HG03064 (cell line): ENCODE measurements at regions not wholly inside any gene's neighbourhood (a gene's known extent, or its start where the extent isn't known, plus 50 kb on each side); places are given as distances from the start of the nearest gene placed in this dataset.
"Not testable (repeated sequence)": the region's sequence is repeated elsewhere in the genome, so short reads cannot be mapped to it uniquely, and the experiment has no call there.

Source experiments
- ATAC-seq: cut with Tn5 transposase; IDR thresholded peaks from one replicate; pipeline ENCODE4 v1.9.1; 2021; ENCODE audit warnings: low read depth; ENCODE audit not compliant: unreplicated experiment

DNA sequence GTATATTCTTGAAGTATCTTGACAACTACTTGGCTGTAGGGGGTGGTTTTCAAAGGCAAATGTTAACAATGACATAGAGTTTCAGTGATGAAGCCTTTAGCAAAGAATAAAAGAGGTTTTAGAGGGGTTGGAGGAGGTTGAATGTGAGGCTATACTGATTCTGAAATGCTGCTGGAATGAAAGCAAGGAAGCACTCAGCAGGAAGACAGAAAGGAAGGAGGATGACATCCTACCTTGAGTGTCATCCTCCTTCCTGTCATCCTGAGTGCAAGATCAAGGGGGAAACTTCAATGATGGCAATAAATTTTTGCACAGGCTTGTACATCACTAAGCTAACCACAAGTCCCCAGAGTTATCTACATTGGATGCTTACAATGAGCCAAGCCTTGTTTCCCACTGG lies 120.5 kb downstream of the APIP start:
- ATAC-seq = no peak

DNA sequence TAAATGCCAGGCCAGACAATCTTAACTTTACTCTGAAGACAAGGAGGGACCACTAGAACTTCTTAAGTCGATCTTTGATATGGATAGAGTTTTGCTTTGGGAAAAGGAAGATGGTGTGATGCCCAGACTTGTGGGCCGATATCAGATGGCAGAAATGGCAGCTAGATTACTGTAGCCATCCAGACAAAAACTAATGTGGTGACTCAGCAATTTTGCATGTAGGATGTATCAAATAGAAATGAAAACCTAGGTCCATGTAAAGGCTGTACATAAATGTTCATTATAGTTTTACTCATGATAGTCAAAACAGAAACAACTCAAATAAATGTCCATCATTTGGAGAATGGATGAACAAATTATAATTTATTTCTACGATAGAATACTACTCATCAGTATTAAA lies 121.5 kb downstream of the APIP start:
- ATAC-seq = no peak

DNA sequence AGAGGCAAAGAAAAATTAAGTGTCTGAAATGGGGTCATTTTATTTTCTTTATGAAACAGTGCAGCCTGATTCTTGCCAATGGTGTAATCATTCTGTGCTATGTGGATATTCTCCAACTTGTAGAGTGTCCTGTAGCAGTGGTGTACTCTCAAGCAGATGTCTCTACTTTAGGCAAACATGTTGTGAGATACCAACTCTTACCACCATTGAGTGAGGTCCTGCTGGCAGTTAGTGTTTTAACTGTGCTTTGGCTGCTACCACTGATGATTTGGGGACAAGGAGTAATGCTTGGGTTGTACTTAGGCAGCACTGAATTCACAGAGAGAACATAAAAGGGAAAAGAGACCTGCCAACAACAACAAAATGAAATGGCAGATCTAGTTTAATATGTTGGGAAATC lies 122.5 kb downstream of the APIP start:
- ATAC-seq = no peak

DNA sequence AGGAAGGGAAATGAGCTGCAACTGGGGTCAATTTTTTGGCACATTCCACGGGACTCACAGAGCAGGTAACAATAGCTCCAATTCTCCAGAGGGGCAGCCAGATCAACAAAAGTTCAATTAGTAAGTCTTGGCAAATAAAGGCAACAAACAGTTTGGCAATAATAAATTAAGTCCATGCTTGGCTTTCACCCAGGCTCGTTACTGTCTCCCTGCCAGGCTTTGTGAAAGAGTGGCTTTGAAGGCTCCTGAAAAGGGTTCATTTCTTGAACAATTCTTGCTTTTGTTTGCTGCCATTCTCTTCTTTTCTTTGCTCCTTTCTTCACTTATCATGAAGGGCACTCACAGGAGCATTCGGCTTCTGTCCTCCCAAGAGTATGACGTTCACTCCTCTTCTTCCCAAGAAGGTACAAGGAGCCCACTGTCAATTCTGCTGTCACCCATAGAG lies 123.3 kb downstream of the APIP start:
- ATAC-seq = no peak

DNA sequence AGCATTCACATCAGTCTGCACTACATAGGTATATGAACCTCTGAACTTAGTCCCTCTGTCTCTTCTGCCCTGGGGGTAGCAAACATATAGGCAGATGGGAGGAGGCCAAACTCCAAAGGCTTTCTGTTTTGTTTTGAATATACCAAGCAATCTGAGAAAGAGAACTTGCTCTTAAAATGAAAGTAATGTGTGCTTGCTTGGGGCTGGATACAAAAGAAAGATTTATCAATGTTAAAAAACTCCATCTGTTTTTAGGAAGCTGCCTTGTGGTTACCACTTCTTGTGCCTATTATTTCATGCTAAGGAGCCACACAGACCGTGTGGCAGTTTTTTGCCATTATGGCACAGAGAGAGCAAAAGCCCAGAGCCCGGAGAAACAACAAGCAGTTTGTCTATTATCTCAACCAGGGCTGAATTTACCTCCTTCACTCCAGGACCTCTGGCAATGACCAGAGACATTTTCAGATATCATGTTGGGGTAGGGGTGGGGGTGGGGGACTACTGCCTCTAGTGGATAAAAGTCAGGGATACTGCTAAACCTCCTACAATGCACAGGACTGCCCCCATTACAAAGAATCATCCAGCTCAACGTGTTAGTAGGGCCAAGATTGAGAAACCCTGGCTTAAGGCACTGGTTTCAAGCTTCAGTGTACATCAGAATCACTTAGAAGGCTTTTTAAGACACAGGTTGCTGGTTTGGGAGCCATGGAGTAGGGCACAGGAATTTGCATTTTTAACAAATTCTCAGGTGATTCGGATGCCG lies 124.2 kb downstream of the APIP start:
- ATAC-seq = no peak

DNA sequence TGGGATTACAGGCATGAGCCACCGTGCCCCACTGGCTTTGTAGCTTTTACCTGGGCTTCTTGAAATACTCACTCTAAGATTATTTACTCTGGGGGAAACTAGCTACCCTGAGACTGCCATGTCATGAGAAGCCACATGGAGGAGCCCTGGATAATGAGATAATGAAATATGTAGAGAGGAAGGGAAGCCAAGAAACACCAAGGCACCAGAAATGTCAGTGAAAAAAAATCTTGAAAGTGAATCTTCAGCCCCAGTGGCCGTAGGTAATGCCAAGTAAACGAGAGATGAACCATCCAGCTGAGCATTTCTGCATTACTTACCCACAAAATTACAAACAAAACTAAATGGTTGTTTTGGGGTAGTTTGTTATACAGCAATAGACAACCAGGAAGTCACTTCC lies 125.6 kb downstream of the APIP start:
- no peak for ATAC-seq

DNA sequence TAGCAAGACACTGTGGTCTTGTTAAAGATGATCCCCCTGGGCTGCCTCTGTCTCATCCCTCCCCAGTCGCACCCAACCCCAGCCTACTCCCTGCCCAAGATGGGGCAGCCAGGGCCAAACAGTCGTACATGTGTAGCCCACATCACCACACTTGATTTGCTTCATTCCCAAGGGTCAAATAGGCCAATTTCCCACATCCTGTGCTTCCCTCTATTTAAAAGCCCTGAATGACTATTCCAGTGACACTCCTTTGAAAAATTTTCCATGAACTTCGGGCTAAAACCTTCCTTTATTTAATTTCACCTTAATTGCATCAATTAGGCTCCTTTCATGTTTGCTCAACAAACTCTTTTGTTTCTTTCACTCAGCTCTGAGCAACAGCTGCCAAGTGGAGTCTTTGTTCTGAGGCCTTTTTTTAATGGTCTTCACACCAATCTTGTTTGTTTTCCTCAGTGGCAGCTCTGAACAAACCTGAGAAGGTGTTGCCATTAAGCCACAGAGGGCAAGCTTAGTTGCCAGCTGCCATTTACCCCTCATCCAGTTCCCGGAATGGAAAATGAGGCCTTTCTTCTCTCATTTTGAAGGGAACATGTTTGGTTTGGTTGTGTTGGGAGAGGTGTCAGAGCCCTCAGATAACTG lies 126.9 kb downstream of the APIP start:
- no peak for ATAC-seq

DNA sequence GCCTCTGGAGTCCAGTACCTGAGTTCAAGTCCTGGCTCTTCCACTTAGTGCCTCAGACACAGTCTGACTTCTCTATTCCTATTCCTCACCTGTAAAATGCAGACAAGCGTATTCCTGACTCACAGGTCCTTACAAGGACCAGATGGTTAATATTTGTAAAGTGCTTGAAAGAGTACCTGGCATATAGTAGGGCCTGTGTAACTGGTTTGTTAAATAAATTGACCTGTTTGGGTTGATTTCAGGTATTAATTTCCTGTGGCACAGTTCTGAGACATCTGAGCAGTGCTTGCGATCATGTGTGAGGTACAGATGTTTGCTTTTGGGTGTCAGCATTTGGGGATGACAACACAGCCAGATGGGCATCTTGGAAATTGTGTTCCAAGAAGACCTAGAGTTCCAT lies 127.5 kb downstream of the APIP start:
- no peak for ATAC-seq

DNA sequence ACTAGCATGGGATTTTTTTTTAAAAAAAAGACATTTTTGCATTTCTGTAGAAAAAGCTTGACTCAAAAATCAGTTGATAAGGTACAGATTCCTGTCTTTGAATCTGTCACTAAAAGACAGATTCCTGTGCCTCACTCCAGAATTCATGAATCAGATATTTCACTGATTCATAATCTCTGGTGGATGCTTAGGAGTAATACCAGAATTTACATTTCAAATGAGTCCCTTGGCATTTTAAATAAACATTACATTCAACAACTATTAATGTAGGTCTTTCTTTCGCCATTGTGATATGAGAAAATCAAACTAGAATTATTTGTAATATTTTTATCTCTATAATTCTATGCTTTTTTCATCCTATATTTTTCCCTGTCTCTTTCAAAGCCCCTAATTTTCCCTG lies 128.3 kb downstream of the APIP start:
- ATAC-seq = no peak

DNA sequence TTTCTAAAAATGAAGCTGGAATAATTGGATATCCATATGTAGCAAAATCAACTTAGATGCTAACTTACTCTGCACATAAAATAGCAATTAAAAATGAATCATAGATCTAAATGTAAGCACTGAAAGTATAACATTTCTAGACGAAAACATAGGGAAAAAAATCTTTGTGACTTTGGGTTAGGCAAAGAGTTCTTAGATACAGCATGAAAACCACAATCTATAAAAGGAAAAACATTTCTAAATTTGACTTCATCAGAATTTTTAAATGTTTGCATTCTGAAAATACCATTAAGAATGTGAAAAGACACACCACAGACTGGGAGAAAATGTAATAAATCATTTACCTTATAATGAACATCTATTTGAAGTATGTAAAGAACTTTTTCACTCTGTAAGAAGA lies 128.8 kb downstream of the APIP start:
- no peak for ATAC-seq

DNA sequence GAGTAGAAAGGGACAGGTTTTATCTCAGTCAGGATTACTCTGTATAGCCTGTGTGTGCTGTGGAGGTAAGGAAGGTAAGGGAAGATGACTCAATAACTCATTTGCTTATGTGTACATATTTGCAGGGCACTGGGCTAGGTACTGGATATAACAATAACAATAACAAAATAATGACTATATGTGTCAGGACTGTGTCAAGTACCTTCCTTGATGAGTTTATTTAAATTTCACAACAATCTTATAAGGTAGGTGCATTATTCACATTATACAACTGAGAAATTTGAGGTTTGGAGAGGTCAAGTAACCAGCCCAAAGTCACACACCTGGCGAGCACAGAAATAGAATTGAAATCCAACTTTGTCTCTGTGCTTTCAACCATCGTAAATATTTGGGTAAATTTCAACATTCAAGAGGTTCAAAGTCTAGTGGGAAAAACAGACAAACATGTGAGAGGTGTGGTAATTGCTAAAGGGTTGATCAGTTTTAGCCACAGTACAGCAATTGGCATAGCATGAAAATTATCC lies 131.8 kb downstream of the APIP start:
- ATAC-seq = no peak

DNA sequence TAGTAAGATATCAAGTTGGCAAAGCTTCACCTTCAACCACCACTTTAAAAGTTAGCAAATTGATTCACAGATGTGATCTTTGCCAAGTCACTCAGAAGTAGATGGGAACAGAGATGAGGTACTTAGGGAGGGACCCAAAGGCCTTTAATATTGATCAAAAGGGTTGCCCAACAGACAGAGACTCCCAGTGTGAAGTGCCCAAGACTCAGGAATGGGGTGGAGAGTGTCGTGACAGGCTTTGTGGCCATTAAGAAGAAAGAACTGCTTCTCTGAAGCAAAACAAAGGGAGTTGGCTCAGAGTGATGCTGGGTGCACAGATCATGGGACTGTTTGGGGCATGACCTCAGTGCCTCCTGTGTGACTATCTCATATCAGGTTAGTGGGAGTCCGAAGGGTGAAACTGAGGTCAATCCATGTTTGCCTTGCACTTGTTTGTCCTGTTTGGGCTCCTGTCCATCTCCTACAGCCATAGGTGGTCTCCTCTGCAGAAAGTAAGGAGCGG lies 132.3 kb downstream of the APIP start:
- no peak for ATAC-seq

DNA sequence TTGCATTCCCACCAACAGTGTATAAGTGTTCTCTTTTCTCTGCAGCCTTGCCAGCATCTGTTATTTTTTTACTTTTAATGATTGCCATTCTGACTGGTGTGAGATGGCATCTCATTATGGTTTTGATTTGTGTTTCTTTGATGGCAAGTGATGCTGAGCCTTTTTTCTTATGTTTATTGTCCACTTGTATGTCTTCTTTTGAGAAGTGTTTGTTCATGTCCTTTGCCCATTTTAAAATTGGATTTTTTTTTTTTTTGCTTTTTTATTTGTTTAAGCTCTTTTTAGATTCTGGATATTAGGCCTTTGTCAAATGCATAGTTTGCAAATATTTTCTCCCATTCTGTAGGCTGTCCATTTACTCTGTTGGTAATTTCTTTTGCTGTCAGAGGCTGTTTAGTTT lies 134.4 kb downstream of the APIP start:
- not testable (repeated sequence) for ATAC-seq

DNA sequence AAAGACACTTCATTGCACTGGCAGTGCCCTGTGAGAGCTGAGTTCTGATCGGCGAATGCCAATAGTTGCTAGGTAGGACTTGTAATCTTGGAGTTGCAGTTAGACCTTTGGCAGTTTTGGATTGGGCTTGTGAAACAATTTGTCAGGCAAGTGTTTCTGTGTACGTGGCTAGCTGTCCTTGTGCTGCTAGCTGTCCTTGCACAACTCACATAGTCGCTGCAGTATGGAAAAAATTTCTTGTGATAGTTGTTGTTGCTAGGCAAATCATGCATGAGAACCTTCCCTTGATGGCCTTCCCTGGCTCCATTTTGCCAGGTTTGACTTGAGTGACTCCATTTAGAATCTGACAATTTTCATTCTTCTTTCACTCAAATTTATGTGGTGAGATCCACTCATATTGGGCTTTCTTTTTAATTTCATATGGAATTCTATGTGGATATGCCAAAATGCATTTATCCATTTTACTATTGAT lies 140.7 kb downstream of the APIP start:
- no peak for ATAC-seq

DNA sequence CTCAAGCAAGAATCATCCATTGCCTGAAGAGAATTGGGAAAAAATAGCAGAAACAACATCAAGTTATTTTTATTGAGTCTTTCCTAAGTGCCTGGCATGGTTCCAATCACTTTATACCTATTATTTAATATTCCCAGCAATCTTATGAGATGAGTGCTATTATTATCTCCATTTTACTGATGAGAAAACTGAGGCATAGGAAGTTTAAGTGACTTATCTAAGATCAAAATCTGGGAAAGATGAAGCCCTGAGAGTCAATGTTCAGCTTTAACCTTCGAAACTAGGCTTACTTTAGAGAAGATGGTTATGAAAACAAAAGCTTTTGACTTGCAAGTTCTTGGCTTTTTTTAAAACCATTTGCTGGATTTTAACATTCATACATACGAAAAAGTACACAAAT lies 141.6 kb downstream of the APIP start:
- no peak for ATAC-seq

DNA sequence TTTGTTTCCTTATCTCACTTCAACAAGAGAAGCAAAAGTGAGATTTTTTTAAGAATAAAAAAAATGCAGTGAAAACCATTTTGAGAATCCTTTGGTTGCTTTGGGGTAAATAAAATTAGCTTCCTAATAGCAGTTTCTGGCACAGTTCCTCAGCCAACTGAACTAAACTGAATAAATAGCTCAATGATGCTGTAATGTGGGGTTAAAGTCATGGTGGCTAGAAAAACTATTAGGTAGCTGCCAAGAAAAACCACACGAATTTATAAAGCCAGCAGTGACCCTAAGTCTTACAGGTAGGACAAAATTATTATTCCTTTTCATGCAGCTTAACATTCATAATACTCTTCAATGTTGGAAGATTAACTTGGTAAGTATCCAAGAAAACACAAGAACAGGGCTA lies 142.4 kb downstream of the APIP start:
- ATAC-seq = no peak

DNA sequence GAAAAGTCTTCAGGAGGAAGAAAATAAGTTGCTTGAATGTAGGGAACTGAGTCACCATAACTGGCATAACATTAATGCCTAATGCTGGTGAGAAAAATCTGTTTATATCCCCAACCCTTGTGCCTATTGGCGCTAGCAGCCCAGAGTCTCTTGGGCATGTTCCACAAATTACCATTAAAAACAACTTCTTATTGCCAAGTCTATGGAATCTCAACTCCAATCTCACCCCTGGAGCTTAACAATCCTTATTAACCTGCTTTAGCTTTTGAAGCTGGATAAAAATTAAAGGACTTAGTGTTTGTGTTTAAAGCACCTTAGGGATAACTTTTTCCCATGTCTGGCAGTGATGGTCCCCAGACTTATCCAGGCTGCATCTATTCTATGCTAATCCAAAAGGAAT lies 143.0 kb downstream of the APIP start:
- ATAC-seq = no peak

DNA sequence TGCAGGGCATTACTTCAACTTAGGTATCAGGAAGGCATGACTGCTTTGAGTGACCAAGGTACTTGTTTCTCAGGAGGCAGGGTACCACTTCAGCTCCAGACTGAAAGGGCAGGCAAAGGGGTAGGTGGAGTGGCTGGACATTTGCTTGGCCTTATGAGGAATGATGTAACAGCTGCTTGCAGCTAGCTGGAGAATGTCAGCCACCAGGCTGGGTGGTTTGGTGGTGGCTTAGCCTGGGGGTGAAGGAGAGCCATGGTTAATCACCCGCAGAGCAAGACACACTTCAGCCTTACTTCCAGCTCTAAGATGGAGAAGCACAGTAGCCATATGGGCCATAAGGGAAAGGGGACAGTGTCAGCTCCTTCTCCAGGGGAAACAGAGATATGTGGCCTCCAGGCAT lies 146.1 kb downstream of the APIP start:
- ATAC-seq = no peak

DNA sequence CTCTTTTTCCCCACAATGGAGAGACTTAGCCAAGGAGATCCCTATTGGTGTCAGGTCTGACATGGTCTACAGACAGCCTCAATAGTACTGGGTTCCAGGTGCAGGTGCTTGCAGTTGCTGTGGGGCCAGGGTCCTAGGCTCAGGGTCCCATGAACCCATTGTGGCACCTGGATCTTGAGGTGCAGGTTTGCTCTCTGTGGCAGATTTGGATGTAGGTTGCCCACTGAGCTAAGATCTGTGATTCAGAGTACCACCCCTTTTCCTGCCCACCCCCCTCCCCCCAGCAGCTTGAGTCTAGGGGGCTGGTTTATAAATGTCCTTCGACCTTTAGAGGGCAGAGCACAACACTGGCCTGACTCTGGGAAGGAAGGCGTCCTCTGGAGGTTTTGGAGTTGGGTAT lies 147.0 kb downstream of the APIP start:
- ATAC-seq = no peak

DNA sequence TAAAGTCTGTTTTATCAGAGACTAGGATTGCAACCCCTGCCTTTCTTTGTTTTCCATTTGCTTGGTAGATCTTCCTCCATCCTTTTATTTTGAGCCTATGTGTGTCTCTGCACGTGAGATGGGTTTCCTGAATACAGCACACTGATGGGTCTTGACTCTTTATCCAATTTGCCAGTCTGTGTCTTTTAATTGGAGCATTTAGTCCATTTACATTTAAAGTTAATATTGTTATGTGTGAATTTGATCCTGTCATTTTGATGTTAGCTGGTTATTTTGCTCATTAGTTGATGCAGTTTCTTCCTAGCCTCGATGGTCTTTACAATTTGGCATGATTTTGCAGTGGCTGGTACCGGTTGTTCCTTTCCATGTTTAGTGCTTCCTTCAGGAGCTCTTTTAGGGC lies 141.7 kb downstream of the EHF start:
- not testable (repeated sequence) for ATAC-seq

DNA sequence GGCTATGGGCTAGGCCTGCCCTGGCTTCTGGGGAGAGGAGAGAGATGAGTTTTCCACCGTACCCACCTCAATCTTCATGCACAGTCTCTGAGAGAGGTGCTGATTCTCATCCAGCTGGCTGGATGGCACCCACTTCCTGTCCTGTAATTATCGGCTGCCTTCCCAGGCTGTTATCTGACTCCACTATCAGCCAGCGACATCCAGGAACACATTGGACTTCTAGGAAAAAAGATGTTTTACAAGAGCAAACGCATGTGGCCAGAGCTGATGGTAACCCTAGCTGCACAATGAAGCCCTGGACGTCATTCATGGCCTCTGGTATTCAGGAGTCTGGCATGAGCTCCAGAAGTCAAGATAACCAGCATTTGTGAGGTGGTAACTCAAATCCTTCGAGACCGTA lies 137.4 kb downstream of the EHF start:
- ATAC-seq = no peak

DNA sequence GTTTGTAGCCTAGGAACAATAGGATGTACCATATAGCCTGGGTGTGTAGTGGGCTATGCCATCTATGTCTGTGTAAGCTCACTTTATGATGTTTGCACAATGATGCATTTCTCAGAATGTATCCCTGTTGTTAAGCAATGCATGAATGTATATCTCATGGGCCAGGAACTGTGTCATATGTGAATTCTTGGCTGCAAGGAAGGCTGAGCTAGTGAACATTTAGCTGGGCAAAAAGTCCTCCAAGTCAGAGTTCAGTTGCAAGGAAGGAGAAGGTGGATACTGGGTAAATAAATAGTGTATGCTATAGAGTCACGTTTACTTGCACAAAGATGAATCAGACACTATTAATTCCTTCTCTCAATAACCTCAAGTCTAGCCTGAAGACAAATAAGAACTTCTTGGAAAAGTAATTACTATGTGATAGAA lies 136.1 kb downstream of the EHF start:
- ATAC-seq = no peak
